K562 (cell line): ENCODE measurements at regions not wholly inside any gene's neighbourhood (a gene's known extent, or its start where the extent isn't known, plus 50 kb on each side); places are given as distances from the start of the nearest gene placed in this dataset.

ENCODE experiments used
- ATAC-seq: fragments of 200-7000 bp; cut with Tn5 transposase; 3 replicates; pipeline ENCODE4 v1.9.1; 2020; ENCODE audit warnings: moderate library complexity
- BruUV-seq: library from RNA; stranded (reverse); fragments of 400-500 nt; replicated peaks from 2 replicates; lab custom pipeline; 2021; lab: Mats Ljungman, UMichigan
- CTCF ChIA-PET: fragments of 300-600 bp; formaldehyde crosslinking; extraction: SDS; loops from one replicate; lab custom pipeline; 2021; ENCODE audit warnings: low intra/inter-chr PET ratio; lab: Yijun Ruan, JAX
- POLR2A ChIA-PET: fragments of 300-600, 350-650 bp; sonication (Branson Sonifier 250); formaldehyde crosslinking; extraction: SDS; loops from one replicate; lab custom pipeline; 2021; ENCODE audit warnings: antibody characterized with exemption, inconsistent platforms; lab: Yijun Ruan, JAX
- DNase-seq, 4 experiments: peaks; one replicate each; pipeline versions ENCODE4 v3.0.0 to v3.0.0-alpha.2; 2011 to 2018; ENCODE audit warnings: low spot score in 3 of 4, mixed read lengths in 3 of 4; ENCODE audit errors: extremely low read depth in 1 of 4
- FAIRE-seq: peaks from 2 replicates; lab custom pipeline; 2011; peaks lifted over from hg19 to GRCh38; lab: Jason Lieb, UNC
- H2AFZ ChIP-seq: 2 replicates; pipeline ENCODE4 v1.6.0; 2011; ENCODE audit warnings: low read depth, low read length, control low read depth, inconsistent platforms
- H3K27ac ChIP-seq: fragments of 200-600 bp; 3 replicates; pipeline ENCODE4 v1.8.0; 2011; ENCODE audit warnings: low read depth, mild to moderate bottlenecking, control low read depth, inconsistent platforms, low read length, moderate library complexity, mixed read lengths; ENCODE audit errors: extremely low read depth
- H3K27me3 ChIP-seq, 2 experiments: fragments of 300-600 bp in 1 of 2; 2 replicates in 1 of 2; 3 replicates in 1 of 2; pipeline versions ENCODE4 v1.6.0 to v1.8.0; 2011; ENCODE audit warnings: inconsistent platforms in 2 of 2, low read length in 2 of 2, mild to moderate bottlenecking in 1 of 2, mixed read lengths in 1 of 2, moderate library complexity in 1 of 2; ENCODE audit not compliant: control insufficient read depth in 2 of 2, insufficient read depth in 2 of 2
- H3K36me3 ChIP-seq: fragments of 300-600 bp; 3 replicates; pipeline ENCODE4 v1.8.0; 2011; ENCODE audit warnings: mild to moderate bottlenecking, low read length, inconsistent platforms; ENCODE audit not compliant: control insufficient read depth, insufficient read depth
- H3K4me1 ChIP-seq, 2 experiments: fragments of 200-600 bp in 1 of 2; replicated peaks in 1 of 2; 2 replicates in 1 of 2; 3 replicates in 1 of 2; pipeline versions ENCODE4 v1.5.1 to v1.8.0; 2011; ENCODE audit warnings: inconsistent platforms in 2 of 2, low read length in 2 of 2, mild to moderate bottlenecking in 1 of 2, mixed read lengths in 1 of 2, moderate library complexity in 1 of 2; ENCODE audit not compliant: control insufficient read depth in 2 of 2, insufficient read depth in 2 of 2
- H3K4me2 ChIP-seq: 2 replicates; pipeline ENCODE4 v1.6.1; 2011; ENCODE audit warnings: low read length, control low read depth, inconsistent platforms, mixed read lengths; ENCODE audit not compliant: insufficient read depth
- H3K4me3 ChIP-seq: fragments of 200-600 bp; sonication (generic), shearing (Covaris generic); 2 replicates; pipeline ENCODE4 v1.5.1; 2016; ENCODE audit warnings: control low read depth, inconsistent platforms
- H3K79me2 ChIP-seq: fragments of 200-600 bp; 3 replicates; pipeline ENCODE4 v1.8.0; 2011; ENCODE audit warnings: low read length, inconsistent platforms; ENCODE audit not compliant: control insufficient read depth, insufficient read depth
- H3K9ac ChIP-seq, 2 experiments: 2 replicates each; pipeline versions ENCODE4 v1.6.0 to v1.6.1; 2011; ENCODE audit warnings: low read depth in 2 of 2, low read length in 2 of 2, control low read depth in 1 of 2, inconsistent platforms in 1 of 2, mild to moderate bottlenecking in 1 of 2, mixed read lengths in 1 of 2; ENCODE audit not compliant: insufficient read depth in 1 of 2
- H3K9me1 ChIP-seq: one replicate; pipeline ENCODE4 v1.6.0; 2011; ENCODE audit warnings: inconsistent platforms, mild to moderate bottlenecking, low read length, moderate library complexity; ENCODE audit not compliant: control insufficient read depth, insufficient read depth
- H3K9me3 ChIP-seq: replicated peaks from 2 replicates; pipeline ENCODE4 v1.5.1; 2011; ENCODE audit warnings: low read depth, low read length, inconsistent platforms; ENCODE audit not compliant: control insufficient read depth, insufficient read depth
- H4K20me1 ChIP-seq: replicated peaks from 2 replicates; pipeline ENCODE4 v1.6.1; 2011; ENCODE audit warnings: low read length, inconsistent platforms, mixed read lengths; ENCODE audit not compliant: control insufficient read depth, insufficient read depth
- CTBP1 ChIP-seq: fragments of 450-650 bp; IDR thresholded peaks from 2 replicates; pipeline ENCODE4 v1.6.1; 2016; ENCODE audit warnings: borderline replicate concordance
- HBP1 ChIP-seq: fragments of 450-650 bp; formaldehyde crosslinking; IDR thresholded peaks from 2 replicates; pipeline ENCODE4 v1.4.0; 2022; ENCODE audit warnings: missing genetic modification characterization
- IFI16 ChIP-seq: fragments of 250-450 bp; sonication (Bioruptor Pico); IDR thresholded peaks from 2 replicates; pipeline ENCODE4 v2.1.2; 2022; ENCODE audit warnings: mild to moderate bottlenecking, inconsistent platforms
- KLF10 ChIP-seq: fragments of 250-450 bp; sonication (Bioruptor Pico); IDR thresholded peaks from 2 replicates; pipeline ENCODE4 v1.6.1; 2021; ENCODE audit warnings: matching md5 sums
- NFE2 ChIP-seq: IDR thresholded peaks from 2 replicates; pipeline ENCODE4 v1.6.1; 2014; ENCODE audit warnings: antibody characterized with exemption, low read depth
- NRF1 ChIP-seq, 2 experiments: fragments of 450-650 bp; IDR thresholded peaks in 1 of 2; conservative IDR thresholded peaks in 1 of 2; 2 replicates each; pipeline ENCODE4 v1.6.1; 2014; ENCODE audit warnings: mild to moderate bottlenecking in 2 of 2
- SAFB ChIP-seq: fragments of 200-400 bp; formaldehyde crosslinking; IDR thresholded peaks from 2 replicates; pipeline ENCODE4 v1.6.1; 2017; ENCODE audit warnings: low read depth, low read length, borderline replicate concordance
- SAP30 ChIP-seq: fragments of 200-600 bp; sonication (generic); IDR thresholded peaks from 2 replicates; pipeline ENCODE4 v1.6.1; 2012; ENCODE audit warnings: borderline replicate concordance, low read depth, mild to moderate bottlenecking, moderate library complexity, low read length, control low read depth, inconsistent platforms; ENCODE audit not compliant: insufficient read depth, poor library complexity, severe bottlenecking
- SMARCC2 ChIP-seq: fragments of 450-650 bp; IDR thresholded peaks from 2 replicates; pipeline ENCODE4 v1.6.1; 2017; ENCODE audit warnings: antibody characterized with exemption, moderate library complexity, mild to moderate bottlenecking, low read depth
- SMARCE1 ChIP-seq: fragments of 450-650 bp; IDR thresholded peaks from 2 replicates; pipeline ENCODE4 v1.7.1; 2016; ENCODE audit warnings: mild to moderate bottlenecking
- THAP7 ChIP-seq: fragments of 250-450 bp; sonication (Bioruptor Pico); IDR thresholded peaks from 2 replicates; pipeline ENCODE4 v1.5.0; 2021
- THRB ChIP-seq: fragments of 450-650 bp; formaldehyde crosslinking; conservative IDR thresholded peaks from 2 replicates; pipeline ENCODE4 v1.4.0; 2022; ENCODE audit warnings: mild to moderate bottlenecking, missing genetic modification characterization
- ZBTB8A ChIP-seq: fragments of 450-650 bp; IDR thresholded peaks from 2 replicates; pipeline ENCODE4 v1.6.1; 2018; ENCODE audit warnings: mild to moderate bottlenecking, moderate library complexity; ENCODE audit not compliant: partially characterized antibody
- ZNF12 ChIP-seq: sonication (generic); formaldehyde crosslinking; IDR thresholded peaks from 2 replicates; pipeline ENCODE4 v1.4.0; 2020; ENCODE audit warnings: mild to moderate bottlenecking, missing genetic modification reagents
- ZNF384 ChIP-seq: IDR thresholded peaks from 2 replicates; pipeline ENCODE4 v1.6.1; 2012; ENCODE audit warnings: low read depth, low read length, improper control_type of control experiment
- WGBS: fragments of 100-300 bp; shearing (Covaris generic); methylation state at CpG from one replicate; pipeline ENCODE4 v1.1.6; 2016; ENCODE audit warnings: low coverage, mixed read lengths; ENCODE audit not compliant: insufficient coverage; ENCODE audit errors: missing lambda C conversion rate; 5-methylcytosine and 5-hydroxymethylcytosine counted together
- in situ Hi-C: fragments of 300-500 bp; cut with MboI; formaldehyde crosslinking; loops from 4 replicates; pipeline ENCODE4 v1.15.0; 2018; ENCODE audit warnings: inconsistent platforms, mixed read lengths
- intact Hi-C: fragments of 100-400 bp; cut with micrococcal nuclease; formaldehyde crosslinking; loops from 2 replicates; pipeline ENCODE4 v1.14.2; 2022

- in situ Hi-C loops: no loop called here
- H4K20me1 ChIP-seq: no peaks in the 10 kb centered on the region
- H3K79me2 ChIP-seq: no peaks in the 10 kb centered on the region
- no peak overlapping the region for H3K27ac ChIP-seq
- FAIRE-seq: no peak
- no peak for TF ChIP-seq CTBP1
- no peak for TF ChIP-seq ZNF384
- TF ChIP-seq SAFB: no peak
- no peak for TF ChIP-seq THRB (CRISPR knock-in tag)
- intact Hi-C loops: no loop called here
- no peaks in the 10 kb centered on the region for H3K9me1 ChIP-seq
- 0% methylated on average over 3 of the region's 4 CpGs for WGBS
- no peaks in the 10 kb centered on the region for H3K4me1 ChIP-seq
- ATAC-seq: no peak
- CTCF ChIA-PET: no interaction called here
- POLR2A ChIA-PET: no interaction called here
- H3K27me3 ChIP-seq: no peaks in the 10 kb centered on the region
- no peak overlapping the region for H3K4me2 ChIP-seq
- no peak for DNase-seq
- H3K4me3 ChIP-seq: no peak overlapping the region
- no peaks in the 10 kb centered on the region for H3K9me3 ChIP-seq
- no peaks in the 10 kb centered on the region for H3K36me3 ChIP-seq
- no peak overlapping the region for H3K9ac ChIP-seq
- H2AFZ ChIP-seq: no peak overlapping the region
- BruUV-seq: no TSS peak
Observed at GRCh38 chr10:90642650-90643049, 215.2 kb downstream of the HTR7 start.

GRCh38 chr10:90644165-90644564 is 213.7 kb downstream of the HTR7 start:
- TF ChIP-seq NFE2: no peak
- no peak for TF ChIP-seq KLF10
- no peak for TF ChIP-seq SMARCE1
- TF ChIP-seq SMARCC2: no peak
- no peak for TF ChIP-seq SAP30
- no peak for TF ChIP-seq ZBTB8A
- no peak for TF ChIP-seq ZNF12
- no peak for TF ChIP-seq THAP7 (CRISPR knock-in tag)
- no peak for TF ChIP-seq HBP1 (CRISPR knock-in tag)
- no peak for TF ChIP-seq NRF1 (conservative IDR thresholded peaks at IDR 0.05 in 1 of 2, IDR thresholded peaks at IDR 0.05 in 1 of 2)
- TF ChIP-seq IFI16: no peak
- H3K9ac ChIP-seq: no peak overlapping the region
- H3K4me1 ChIP-seq: no peaks in the 10 kb centered on the region
- no peaks in the 10 kb centered on the region for H3K36me3 ChIP-seq
- H3K27ac ChIP-seq: no peak overlapping the region
- no peaks in the 10 kb centered on the region for H3K79me2 ChIP-seq
- ATAC-seq: no peak
- no peaks in the 10 kb centered on the region for H3K9me1 ChIP-seq
- BruUV-seq: no TSS peak
- H3K4me2 ChIP-seq: no peak overlapping the region
- FAIRE-seq: no peak
- DNase-seq: no peak
- H4K20me1 ChIP-seq: no peaks in the 10 kb centered on the region
- ChIA-PET POLR2A (no interaction called here), CTCF (no interaction called here)
- H3K9me3 ChIP-seq: no peaks in the 10 kb centered on the region
- H3K4me3 ChIP-seq: no peak overlapping the region
- no peaks in the 10 kb centered on the region for H3K27me3 ChIP-seq
- H2AFZ ChIP-seq: no peak overlapping the region
- 0% methylated on average over 3 of the region's 3 CpGs for WGBS
- intact Hi-C loops: no loop called here
- in situ Hi-C loops: no loop called here
